Sigmoid colon (tissue), 6 donors: ENCODE measurements at regions not wholly inside any gene's neighbourhood (a gene's known extent, or its start where the extent isn't known, plus 50 kb on each side); places are given as distances from the start of the nearest gene placed in this dataset.
"Not testable (repeated sequence)": the region's sequence is repeated elsewhere in the genome, so short reads cannot be mapped to it uniquely, and the experiment has no call there.

ENCODE experiments used
- DNase-seq: peaks from one replicate; pipeline ENCODE4 v3.0.0-alpha.2; 2019
- H3K27ac ChIP-seq, 4 donors: fragments of 200-600 bp; sonication (generic); one replicate each; pipeline ENCODE4 v1.5.1; 2016 to 2019; ENCODE audit warnings: mild to moderate bottlenecking in 1 of 4
- H3K27me3 ChIP-seq, 3 donors: fragments of 200-600 bp; sonication (generic); one replicate each; pipeline ENCODE4 v1.5.1; 2019; ENCODE audit warnings: mild to moderate bottlenecking in 1 of 3
- H3K36me3 ChIP-seq, 4 donors: fragments of 200-600 bp; sonication (generic); one replicate each; pipeline ENCODE4 v1.5.1; 2016 to 2019
- H3K4me1 ChIP-seq, 4 donors: fragments of 200-600 bp; sonication (generic); one replicate each; pipeline ENCODE4 v1.5.1; 2017 to 2019
- H3K4me3 ChIP-seq, 4 donors: fragments of 200-600 bp; sonication (generic); one replicate each; pipeline ENCODE4 v1.5.1; 2017 to 2019; ENCODE audit warnings: mild to moderate bottlenecking in 2 of 4, moderate library complexity in 1 of 4
- H3K9me3 ChIP-seq, 4 donors: fragments of 200-600 bp in 3 of 4; sonication (generic) in 3 of 4; one replicate each; pipeline versions ENCODE4 v1.5.1 to v1.6.1; 2013 to 2019
- CTCF ChIP-seq, 4 experiments: fragments of 450-650 bp in 3 of 4; fragments of 200-600 bp in 1 of 4; IDR thresholded peaks; one replicate each; pipeline ENCODE4 v1.5.1; 2016 to 2019; ENCODE audit warnings: antibody characterized with exemption in 4 of 4, mild to moderate bottlenecking in 3 of 4, moderate library complexity in 2 of 4
- EP300 ChIP-seq, 4 donors: sonication (generic); formaldehyde crosslinking; IDR thresholded peaks; one replicate each; pipeline ENCODE4 v1.6.1; 2017; ENCODE audit warnings: antibody characterized with exemption in 4 of 4
- POLR2A ChIP-seq, 2 donors: fragments of 450-650 bp; IDR thresholded peaks; one replicate each; pipeline ENCODE4 v1.6.1; 2016; ENCODE audit warnings: antibody characterized with exemption in 2 of 2, mild to moderate bottlenecking in 2 of 2, moderate library complexity in 2 of 2
- POLR2AphosphoS5 ChIP-seq, 4 donors: sonication (generic); formaldehyde crosslinking; IDR thresholded peaks; one replicate each; pipeline ENCODE4 v1.6.1; 2017; ENCODE audit warnings: antibody characterized with exemption in 4 of 4
- WGBS, 2 donors: extraction: QIAGEN DNeasy Blood & Tissue Kit; methylation state at CpG; one replicate each; pipeline ENCODE4 v1.1.7; 2013; 5-methylcytosine and 5-hydroxymethylcytosine counted together
- intact Hi-C: fragments of 100-400 bp; cut with DNase I; formaldehyde crosslinking; loops from one replicate; pipeline ENCODE4 v1.15.1; 2023
- donor health status: healthy with polysubstance abuse.
- donor health status: healthy.

DNA sequence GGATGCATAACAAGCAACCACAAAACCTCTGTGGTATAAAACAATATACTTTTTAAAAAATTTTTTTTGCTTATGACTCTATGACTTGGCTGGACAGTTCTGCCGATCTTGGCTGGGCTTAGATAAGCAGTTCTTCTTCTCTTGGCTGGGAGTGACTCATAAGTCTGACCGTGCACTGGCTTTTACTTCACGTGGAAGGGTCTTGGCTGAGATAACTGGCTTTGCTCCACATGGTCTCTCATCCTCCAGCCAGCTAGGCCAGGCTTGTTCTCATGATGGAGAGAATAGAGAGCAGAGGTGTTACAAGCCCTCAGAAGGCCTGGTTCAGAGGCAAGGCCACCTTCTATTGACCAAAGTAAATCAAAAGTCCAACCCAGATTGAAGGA is 178.9 kb upstream of the SERPINE2 start:
- Histone ChIP-seq H3K27me3 (no peaks in the 10 kb centered on the region), H3K36me3 (no peaks in the 10 kb centered on the region), H3K27ac (no peak overlapping the region), H3K4me3 (no peak overlapping the region), H3K9me3 (no peaks in the 10 kb centered on the region), H3K4me1 (no peaks in the 10 kb centered on the region)
- intact Hi-C loops, result no loop called here
- TF ChIP-seq POLR2A (IDR thresholded peaks at IDR 0.05) (no peak), CTCF (IDR thresholded peaks at IDR 0.05) (no peak), POLR2AphosphoS5 (IDR thresholded peaks at IDR 0.05) (no peak), EP300 (IDR thresholded peaks at IDR 0.05) (no peak)
- DNase-seq, result no peak
- 49 to 56% methylated on average over 3 of the region's 3 CpGs for WGBS, 2 donors

DNA sequence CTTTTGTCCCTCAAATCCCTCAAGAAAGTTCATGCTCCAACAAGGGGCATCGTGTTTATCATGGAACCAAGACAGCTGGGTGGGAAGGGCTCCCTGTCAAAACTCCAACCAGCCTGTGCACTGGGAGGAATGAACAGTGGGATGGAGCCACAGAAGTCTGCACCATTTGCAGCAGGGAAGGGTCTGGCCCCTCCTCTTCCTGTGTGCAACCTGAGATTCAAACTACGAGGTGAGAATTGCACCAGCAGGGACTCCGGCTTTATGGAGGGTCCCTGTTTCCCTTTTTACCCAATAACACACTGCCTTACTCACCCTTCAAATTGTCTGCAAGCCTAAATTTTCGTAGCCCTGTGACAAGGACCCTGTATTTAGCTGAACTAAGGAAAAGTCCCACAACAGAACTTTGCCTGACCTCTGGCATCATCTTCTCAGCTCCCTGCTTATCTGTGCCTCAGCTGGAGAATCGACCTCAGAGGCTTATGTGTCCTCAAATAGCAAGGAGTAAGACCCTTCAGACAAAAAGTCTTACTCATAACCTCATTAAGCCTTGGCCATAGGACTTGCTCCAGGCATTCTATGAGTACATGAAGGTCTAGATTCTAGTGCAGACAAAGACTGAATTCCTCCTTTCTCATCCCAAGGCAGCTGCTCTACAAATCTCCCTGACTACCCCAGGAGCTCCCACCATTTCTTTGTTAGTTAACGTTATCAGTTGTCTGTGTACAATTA is 178.3 kb upstream of the SERPINE2 start:
- H3K36me3 ChIP-seq, result no peaks in the 10 kb centered on the region
- 75 to 77% methylated on average over 6 of the region's 6 CpGs for WGBS, 2 donors
- H3K27ac ChIP-seq, result no peak overlapping the region
- no peak for DNase-seq
- H3K9me3 ChIP-seq, result no peaks in the 10 kb centered on the region
- H3K27me3 ChIP-seq, result no peaks in the 10 kb centered on the region
- TF ChIP-seq POLR2AphosphoS5 (IDR thresholded peaks at IDR 0.05) (no peak), CTCF (IDR thresholded peaks at IDR 0.05) (no peak), POLR2A (IDR thresholded peaks at IDR 0.05) (no peak), EP300 (IDR thresholded peaks at IDR 0.05) (no peak)
- intact Hi-C loops, result no loop called here
- no peak overlapping the region for H3K4me3 ChIP-seq
- no peaks in the 10 kb centered on the region for H3K4me1 ChIP-seq

DNA sequence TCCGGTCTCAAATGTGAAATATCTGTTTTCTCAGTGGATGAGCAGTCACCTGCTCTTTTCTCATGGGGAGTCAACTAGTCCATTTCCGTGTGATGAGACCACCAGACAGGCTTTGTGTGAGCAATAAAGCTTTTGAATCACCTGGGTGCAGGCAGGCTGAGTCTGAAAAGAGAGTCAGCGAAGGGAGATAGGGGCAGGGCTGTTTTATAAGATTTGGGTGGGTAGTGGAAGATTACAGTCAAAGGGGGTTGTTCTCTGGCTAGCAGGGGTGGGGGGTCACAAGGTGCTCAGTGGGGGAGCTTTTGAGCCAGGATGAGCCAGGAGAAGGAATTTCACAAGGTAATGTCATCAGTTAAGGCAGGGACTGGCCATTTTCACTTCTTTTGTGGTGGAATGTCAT is 176.5 kb upstream of the SERPINE2 start:
- H3K27me3 ChIP-seq, intact Hi-C loops, H3K27ac ChIP-seq, H3K9me3 ChIP-seq, H3K4me1 ChIP-seq, H3K4me3 ChIP-seq, DNase-seq, H3K36me3 ChIP-seq: not testable (repeated sequence)
- WGBS, 2 donors, result 90 to 93% methylated on average over 3 of the region's 3 CpGs

- TF ChIP-seq CTCF (IDR thresholded peaks at IDR 0.05) (no peak), POLR2AphosphoS5 (IDR thresholded peaks at IDR 0.05) (no peak), EP300 (IDR thresholded peaks at IDR 0.05) (no peak), POLR2A (IDR thresholded peaks at IDR 0.05) (no peak)
Measured at GRCh38 chr2:224213396-224213795, 174.3 kb upstream of the SERPINE2 start.

GRCh38 chr2:224211791-224212190 is 172.7 kb upstream of the SERPINE2 start:
- Histone ChIP-seq H3K4me3 (no peak overlapping the region), H3K36me3 (no peaks in the 10 kb centered on the region), H3K27ac (no peak overlapping the region), H3K27me3 (no peaks in the 10 kb centered on the region), H3K9me3 (no peaks in the 10 kb centered on the region), H3K4me1 (no peaks in the 10 kb centered on the region)
- 62 to 81% methylated on average over 4 of the region's 4 CpGs for WGBS, 2 donors
- TF ChIP-seq POLR2A (IDR thresholded peaks at IDR 0.05), result no peak
- TF ChIP-seq CTCF (IDR thresholded peaks at IDR 0.05), result no peak
- no peak for TF ChIP-seq POLR2AphosphoS5 (IDR thresholded peaks at IDR 0.05)
- no peak for TF ChIP-seq EP300 (IDR thresholded peaks at IDR 0.05)
- intact Hi-C loops, result no loop called here
- DNase-seq, result no peak

More at GRCh38 chr2:224213396-224213795, 174.3 kb upstream of the SERPINE2 start:
- Histone ChIP-seq H3K27ac (no peak overlapping the region), H3K36me3 (no peaks in the 10 kb centered on the region), H3K4me1 (no peaks in the 10 kb centered on the region), H3K4me3 (no peak overlapping the region), H3K27me3 (no peaks in the 10 kb centered on the region), H3K9me3 (no peaks in the 10 kb centered on the region)
- no peak for DNase-seq
- intact Hi-C loops, result no loop called here
- WGBS, 2 donors, result 80 to 81% methylated on average over 4 of the region's 4 CpGs
